Mesothelial cell of epicardium (in vitro differentiated cells): ENCODE measurements at regions not wholly inside any gene's neighbourhood (a gene's known extent, or its start where the extent isn't known, plus 50 kb on each side); places are given as distances from the start of the nearest gene placed in this dataset.

Source experiments
- DNase-seq, 2 experiments: peaks; one replicate each; pipeline ENCODE4 v3.0.0; 2021; ENCODE audit warnings: low spot score in 2 of 2; ENCODE audit not compliant: unreplicated experiment in 2 of 2
- H3K27ac Mint-ChIP-seq: 2 replicates; pipeline ENCODE4 v1.8.0; 2021; ENCODE audit warnings: mixed read lengths
- H3K27me3 Mint-ChIP-seq: 2 replicates; pipeline ENCODE4 v1.8.0; 2021; ENCODE audit warnings: low read depth, mixed read lengths
- H3K36me3 Mint-ChIP-seq: 2 replicates; pipeline ENCODE4 v1.8.0; 2021; ENCODE audit warnings: mixed read lengths
- H3K4me1 Mint-ChIP-seq: 2 replicates; pipeline ENCODE4 v1.8.0; 2021; ENCODE audit warnings: mixed read lengths
- H3K4me3 Mint-ChIP-seq: 2 replicates; pipeline ENCODE4 v1.8.0; 2021; ENCODE audit warnings: mild to moderate bottlenecking, moderate library complexity, mixed read lengths
- H3K9me3 Mint-ChIP-seq: 2 replicates; pipeline ENCODE4 v1.8.0; 2021; ENCODE audit warnings: mixed read lengths
- TF ChIP-seq, protein P1 (sequence below): fragments of 200-600 bp; sonication (generic); IDR thresholded peaks from one replicate; pipeline ENCODE4 v1.5.0; 2021; ENCODE audit warnings: antibody characterized with exemption; ENCODE audit not compliant: unreplicated experiment

DNA sequence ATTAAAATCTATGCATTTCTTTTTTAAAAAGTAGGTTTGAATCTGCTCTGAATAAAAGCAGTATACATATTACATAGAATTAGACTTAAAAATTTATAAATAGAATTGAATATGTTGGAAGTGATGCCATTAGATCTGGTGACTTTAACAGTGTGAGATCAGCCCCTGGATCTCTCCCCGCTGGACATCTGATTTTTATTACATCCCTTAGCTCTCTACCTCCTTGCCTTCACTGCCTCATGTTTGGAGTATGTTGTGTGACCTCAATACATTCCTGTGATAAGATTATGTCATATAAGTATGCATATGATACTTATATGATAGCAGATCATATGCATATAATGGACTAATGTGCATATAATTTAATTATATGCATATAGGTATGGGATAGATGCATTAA lies 643.4 kb upstream of the NR2F2 start:
- Mint-ChIP-seq H3K36me3 (no peaks in the 10 kb centered on the region), H3K27ac (no peak overlapping the region), H3K9me3 (peaks cover 8% of the 10 kb centered on the region), H3K27me3 (no peaks in the 10 kb centered on the region), H3K4me1 (peaks cover 4% of the 10 kb centered on the region), H3K4me3 (no peak overlapping the region)
- DNase-seq = no peak
- TF ChIP-seq, protein P1, sequence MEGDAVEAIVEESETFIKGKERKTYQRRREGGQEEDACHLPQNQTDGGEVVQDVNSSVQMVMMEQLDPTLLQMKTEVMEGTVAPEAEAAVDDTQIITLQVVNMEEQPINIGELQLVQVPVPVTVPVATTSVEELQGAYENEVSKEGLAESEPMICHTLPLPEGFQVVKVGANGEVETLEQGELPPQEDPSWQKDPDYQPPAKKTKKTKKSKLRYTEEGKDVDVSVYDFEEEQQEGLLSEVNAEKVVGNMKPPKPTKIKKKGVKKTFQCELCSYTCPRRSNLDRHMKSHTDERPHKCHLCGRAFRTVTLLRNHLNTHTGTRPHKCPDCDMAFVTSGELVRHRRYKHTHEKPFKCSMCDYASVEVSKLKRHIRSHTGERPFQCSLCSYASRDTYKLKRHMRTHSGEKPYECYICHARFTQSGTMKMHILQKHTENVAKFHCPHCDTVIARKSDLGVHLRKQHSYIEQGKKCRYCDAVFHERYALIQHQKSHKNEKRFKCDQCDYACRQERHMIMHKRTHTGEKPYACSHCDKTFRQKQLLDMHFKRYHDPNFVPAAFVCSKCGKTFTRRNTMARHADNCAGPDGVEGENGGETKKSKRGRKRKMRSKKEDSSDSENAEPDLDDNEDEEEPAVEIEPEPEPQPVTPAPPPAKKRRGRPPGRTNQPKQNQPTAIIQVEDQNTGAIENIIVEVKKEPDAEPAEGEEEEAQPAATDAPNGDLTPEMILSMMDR = no peak

DNA sequence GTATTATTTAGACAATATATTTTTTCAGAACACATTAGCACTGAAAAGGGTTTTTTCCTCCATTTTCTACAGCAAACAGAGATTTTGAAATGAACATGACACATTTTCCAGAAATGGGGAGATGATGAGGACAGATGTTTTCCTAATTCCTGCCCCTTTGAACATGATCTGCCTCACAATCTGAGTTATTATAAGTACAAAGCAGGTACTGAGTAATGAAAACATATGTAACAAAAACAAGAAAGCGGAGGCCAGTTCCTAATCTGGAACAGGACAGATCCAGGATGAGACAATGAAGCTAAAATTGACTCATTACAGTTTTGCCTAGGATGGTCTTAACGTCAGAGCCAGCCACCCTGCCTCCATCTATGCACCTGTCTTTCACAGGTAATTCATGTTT lies 642.8 kb upstream of the NR2F2 start:
- Mint-ChIP-seq H3K9me3 (peaks cover 13% of the 10 kb centered on the region), H3K27ac (no peak overlapping the region), H3K4me1 (peaks cover 4% of the 10 kb centered on the region), H3K36me3 (no peaks in the 10 kb centered on the region), H3K4me3 (no peak overlapping the region), H3K27me3 (no peaks in the 10 kb centered on the region)
- TF ChIP-seq, protein P1 = no peak
- no peak for DNase-seq

DNA sequence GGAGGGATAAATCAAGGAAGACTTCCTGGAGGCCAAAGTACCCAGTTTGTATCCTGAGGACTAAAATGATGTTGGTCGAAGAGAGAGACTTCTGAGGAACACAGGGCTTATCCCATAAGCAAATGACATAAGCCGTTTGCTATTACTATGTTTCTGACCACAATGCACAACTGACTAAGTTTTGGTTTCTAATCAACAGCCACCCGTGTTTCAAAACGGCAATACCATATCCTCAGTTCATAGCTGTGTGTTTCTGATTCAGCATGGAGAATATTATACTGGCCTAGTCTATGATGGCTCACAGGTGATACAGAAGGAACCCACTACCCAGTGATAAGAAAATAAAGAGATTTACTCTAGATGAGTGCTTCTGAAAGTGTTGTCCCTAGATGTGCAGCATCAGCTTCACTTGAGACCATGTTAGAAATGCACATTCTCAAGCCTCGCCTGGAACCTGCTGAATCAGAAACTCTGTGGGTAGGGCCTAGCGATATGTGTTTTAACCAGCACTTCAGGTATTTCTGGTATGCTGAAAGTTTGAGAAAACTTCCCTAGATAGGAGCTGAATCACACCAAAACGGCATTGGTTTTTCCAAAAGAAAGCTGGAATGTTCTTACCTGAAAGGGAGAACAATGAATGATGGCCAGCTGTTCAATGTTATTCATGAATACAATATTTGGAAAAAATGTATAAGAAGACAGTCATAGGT lies 639.7 kb upstream of the NR2F2 start:
- no peaks in the 10 kb centered on the region for H3K27me3 Mint-ChIP-seq

DNA sequence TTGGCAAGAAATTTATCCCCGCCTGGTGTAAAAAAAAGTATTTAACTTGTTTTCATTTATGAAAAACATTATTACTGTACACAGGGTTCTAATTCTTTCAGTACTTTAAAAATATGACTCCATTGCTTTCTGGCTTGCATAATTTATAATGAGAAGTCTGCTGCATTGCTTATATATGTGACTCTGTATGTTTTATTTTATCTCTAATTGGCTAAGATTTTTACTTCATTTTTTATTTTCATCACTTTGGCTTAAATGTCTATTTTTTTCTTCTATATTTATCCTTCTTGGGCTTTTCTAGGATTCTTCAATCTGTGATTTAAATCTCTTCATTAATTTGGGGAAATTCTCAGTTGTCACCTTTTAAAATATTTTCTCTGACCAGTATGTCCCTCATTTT lies 636.6 kb upstream of the NR2F2 start:
- DNase-seq = no peak

More for the DNA sequence above, 639.7 kb upstream of the NR2F2 start:
- no peaks in the 10 kb centered on the region for H3K4me1 Mint-ChIP-seq
- no peak for DNase-seq
- peaks cover 17% of the 10 kb centered on the region for H3K36me3 Mint-ChIP-seq
- no peak overlapping the region for H3K4me3 Mint-ChIP-seq
- no peak overlapping the region for H3K27ac Mint-ChIP-seq
- TF ChIP-seq, protein P1 = no peak
- H3K9me3 Mint-ChIP-seq = peaks cover 41% of the 10 kb centered on the region

DNA sequence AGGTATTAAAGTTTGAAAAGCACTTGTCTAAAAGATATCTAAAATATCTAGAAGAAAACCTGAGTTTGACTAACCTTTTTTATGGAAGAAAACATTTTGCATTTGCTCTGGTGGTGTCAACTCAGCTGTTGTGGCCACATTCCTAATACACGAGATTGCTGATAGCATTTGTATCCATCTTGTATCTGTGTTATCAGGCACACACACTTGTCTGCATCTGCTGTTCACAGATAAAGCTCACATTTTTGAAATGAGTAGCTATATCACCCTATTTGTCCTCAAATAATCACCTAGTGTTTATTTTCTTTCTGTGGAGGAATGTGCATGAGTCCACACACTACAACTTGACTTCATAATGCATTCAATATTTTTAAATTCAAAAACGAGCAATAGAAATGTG lies 632.3 kb upstream of the NR2F2 start:
- Mint-ChIP-seq H3K4me3 (no peak overlapping the region), H3K36me3 (peaks cover 31% of the 10 kb centered on the region), H3K27me3 (no peaks in the 10 kb centered on the region), H3K9me3 (peaks cover 75% of the 10 kb centered on the region), H3K27ac (no peak overlapping the region), H3K4me1 (no peaks in the 10 kb centered on the region)
- TF ChIP-seq, protein P1 = no peak
- DNase-seq = no peak

More for the DNA sequence above, 636.6 kb upstream of the NR2F2 start:
- Mint-ChIP-seq H3K4me3 (no peak overlapping the region), H3K27ac (no peak overlapping the region), H3K4me1 (no peaks in the 10 kb centered on the region), H3K36me3 (peaks cover 17% of the 10 kb centered on the region), H3K9me3 (peaks cover 56% of the 10 kb centered on the region), H3K27me3 (no peaks in the 10 kb centered on the region)
- TF ChIP-seq, protein P1 = no peak
